Glutamatergic neuron (in vitro differentiated cells): ENCODE measurements at regions not wholly inside any gene's neighbourhood (a gene's known extent, or its start where the extent isn't known, plus 50 kb on each side); places are given as distances from the start of the nearest gene placed in this dataset.
A peak's percentile ranks its signal among the peaks of the same experiment; 100 is the strongest.

ENCODE experiments used
- DNase-seq: peaks from one replicate; pipeline ENCODE4 v3.0.0; 2022
- H3K27ac Mint-ChIP-seq: one replicate; pipeline ENCODE4 v1.8.0; 2020; ENCODE audit warnings: mild to moderate bottlenecking, mixed read lengths, inconsistent platforms; ENCODE audit not compliant: unreplicated experiment
- H3K27me3 Mint-ChIP-seq: one replicate; pipeline ENCODE4 v1.8.0; 2020; ENCODE audit warnings: mild to moderate bottlenecking, moderate library complexity, mixed read lengths, inconsistent platforms; ENCODE audit not compliant: unreplicated experiment
- H3K36me3 Mint-ChIP-seq: one replicate; pipeline ENCODE4 v1.8.0; 2020; ENCODE audit warnings: mild to moderate bottlenecking, mixed read lengths, inconsistent platforms; ENCODE audit not compliant: unreplicated experiment
- H3K4me1 Mint-ChIP-seq: one replicate; pipeline ENCODE4 v1.8.0; 2020; ENCODE audit warnings: mild to moderate bottlenecking, low read depth, mixed read lengths, inconsistent platforms; ENCODE audit not compliant: unreplicated experiment
- H3K4me3 Mint-ChIP-seq: one replicate; pipeline ENCODE4 v1.8.0; 2020; ENCODE audit warnings: mild to moderate bottlenecking, mixed read lengths, inconsistent platforms; ENCODE audit not compliant: unreplicated experiment
- H3K9me3 Mint-ChIP-seq: one replicate; pipeline ENCODE4 v1.8.0; 2020; ENCODE audit warnings: mild to moderate bottlenecking, moderate library complexity, mixed read lengths, inconsistent platforms; ENCODE audit not compliant: unreplicated experiment
- CTCF ChIP-seq: fragments of 200-600 bp; sonication (generic); IDR thresholded peaks from one replicate; pipeline ENCODE4 v1.5.0; 2021; ENCODE audit not compliant: partially characterized antibody, unreplicated experiment

- no peak for TF ChIP-seq CTCF
- H3K27me3 Mint-ChIP-seq = peaks cover 4% of the 10 kb centered on the region
- no peaks in the 10 kb centered on the region for H3K9me3 Mint-ChIP-seq
- H3K36me3 Mint-ChIP-seq = no peaks in the 10 kb centered on the region
- H3K27ac Mint-ChIP-seq = no peak overlapping the region
- no peak overlapping the region for H3K4me3 Mint-ChIP-seq
- no peak for DNase-seq
- no peaks in the 10 kb centered on the region for H3K4me1 Mint-ChIP-seq
Observed at GRCh38 chr22:22776121-22776520, 111.5 kb upstream of the IGLL5 start.

- no peaks in the 10 kb centered on the region for H3K36me3 Mint-ChIP-seq
- H3K27me3 Mint-ChIP-seq = peaks cover 3% of the 10 kb centered on the region
- H3K27ac Mint-ChIP-seq = no peak overlapping the region
- no peaks in the 10 kb centered on the region for H3K4me1 Mint-ChIP-seq
- DNase-seq = no peak
- H3K4me3 Mint-ChIP-seq = no peak overlapping the region
- H3K9me3 Mint-ChIP-seq = no peaks in the 10 kb centered on the region
- no peak for TF ChIP-seq CTCF
Observed at GRCh38 chr22:22779213-22779612, 108.4 kb upstream of the IGLL5 start.

- no peak for DNase-seq
- H3K4me3 Mint-ChIP-seq = no peak overlapping the region
- peaks cover 2% of the 10 kb centered on the region for H3K9me3 Mint-ChIP-seq
- TF ChIP-seq CTCF = no peak
- no peaks in the 10 kb centered on the region for H3K4me1 Mint-ChIP-seq
- peaks cover 2% of the 10 kb centered on the region for H3K27me3 Mint-ChIP-seq
- no peak overlapping the region for H3K27ac Mint-ChIP-seq
- no peaks in the 10 kb centered on the region for H3K36me3 Mint-ChIP-seq
Observed at GRCh38 chr22:22783575-22783974, 104.0 kb upstream of the IGLL5 start.

GRCh38 chr22:22784249-22785039 is 103.2 kb upstream of the IGLL5 start:
- Mint-ChIP-seq H3K36me3 (no peaks in the 10 kb centered on the region), H3K4me1 (no peaks in the 10 kb centered on the region), H3K4me3 (no peak overlapping the region), H3K9me3 (peaks cover 2% of the 10 kb centered on the region), H3K27me3 (peaks cover 2% of the 10 kb centered on the region), H3K27ac (no peak overlapping the region)
- TF ChIP-seq CTCF = peak; percentile 15
- no peak for DNase-seq

- peaks cover 2% of the 10 kb centered on the region for H3K9me3 Mint-ChIP-seq
- H3K27me3 Mint-ChIP-seq = peaks cover 4% of the 10 kb centered on the region
- no peak for TF ChIP-seq CTCF
- no peak overlapping the region for H3K27ac Mint-ChIP-seq
- H3K4me1 Mint-ChIP-seq = no peaks in the 10 kb centered on the region
- H3K4me3 Mint-ChIP-seq = no peak overlapping the region
- H3K36me3 Mint-ChIP-seq = no peaks in the 10 kb centered on the region
- DNase-seq = no peak
Observed at GRCh38 chr22:22785316-22786065, 102.1 kb upstream of the IGLL5 start.
